A549 (cell line): ENCODE measurements at regions not wholly inside any gene's neighbourhood (a gene's known extent, or its start where the extent isn't known, plus 50 kb on each side); places are given as distances from the start of the nearest gene placed in this dataset.

Experiments
- ATAC-seq, 2 experiments: fragments of 200-7000 bp in 1 of 2; fragments of >200 bp in 1 of 2; cut with Nextera tagmentation in 1 of 2; cut with Tn5 transposase in 1 of 2; 3 replicates each; pipeline versions ENCODE4 v1.8.0 to v1.9.1; 2018 to 2020; ENCODE audit warnings: mild to moderate bottlenecking in 1 of 2, moderate library complexity in 1 of 2
- CTCF ChIA-PET: fragments of 300-600 bp; sonication (Branson Sonifier 250); formaldehyde crosslinking; extraction: SDS; loops from one replicate; lab custom pipeline; 2021; ENCODE audit warnings: antibody characterized with exemption, inconsistent platforms; lab: Yijun Ruan, JAX
- POLR2A ChIA-PET: fragments of 350-600 bp; formaldehyde crosslinking; extraction: SDS; loops from one replicate; lab custom pipeline; 2021; ENCODE audit warnings: antibody characterized with exemption, inconsistent platforms; lab: Yijun Ruan, JAX
- DNase-seq, 2 experiments: peaks; one replicate each; pipeline versions ENCODE4 v3.0.0 to v3.0.0-alpha.2; 2011 to 2016; ENCODE audit warnings: low read depth in 1 of 2, low spot score in 1 of 2
- FAIRE-seq: peaks from 2 replicates; lab custom pipeline; 2011; peaks lifted over from hg19 to GRCh38; lab: Jason Lieb, UNC
- H3K27ac ChIP-seq, 2 experiments: fragments of >200 bp; sonication (Bioruptor Twin); formaldehyde crosslinking; 3 replicates each; pipeline ENCODE4 v1.5.1; 2016 to 2017
- H3K4me1 ChIP-seq: fragments of >200 bp; sonication (Bioruptor Twin); formaldehyde crosslinking; 3 replicates; pipeline ENCODE4 v1.6.1; 2016
- H3K4me2 ChIP-seq: fragments of >200 bp; sonication (Bioruptor Twin); formaldehyde crosslinking; 3 replicates; pipeline ENCODE4 v1.6.1; 2016
- H3K4me3 ChIP-seq: fragments of >200 bp; sonication (Bioruptor Twin); formaldehyde crosslinking; 3 replicates; pipeline ENCODE4 v1.5.1; 2016
- H3K9me3 ChIP-seq: fragments of >200 bp; sonication (Bioruptor Twin); formaldehyde crosslinking; 3 replicates; pipeline ENCODE4 v1.6.1; 2016
- BHLHE40 ChIP-seq: IDR thresholded peaks from 2 replicates; pipeline ENCODE4 v1.6.1; 2012; ENCODE audit warnings: low read depth, low read length, inconsistent platforms
- CEBPB ChIP-seq, 2 experiments: fragments of >200 bp in 1 of 2; sonication (Bioruptor Twin) in 1 of 2; formaldehyde crosslinking in 1 of 2; IDR thresholded peaks; 2 replicates each; pipeline ENCODE4 v1.6.1; 2012 to 2016
- CHD4 ChIP-seq: fragments of 200-600 bp; sonication (generic); IDR thresholded peaks from 2 replicates; pipeline ENCODE4 v1.6.1; 2016; ENCODE audit warnings: antibody characterized with exemption, mild to moderate bottlenecking, borderline replicate concordance
- EP300 ChIP-seq, 2 experiments: fragments of >200 bp; sonication (Bioruptor Twin); formaldehyde crosslinking; IDR thresholded peaks; 2 replicates in 1 of 2; 3 replicates in 1 of 2; pipeline ENCODE4 v1.6.1; 2016 to 2017
- FOSB ChIP-seq: fragments of 250-450 bp; sonication (Bioruptor Pico); IDR thresholded peaks from 2 replicates; pipeline ENCODE4 v1.5.0; 2020; ENCODE audit warnings: mild to moderate bottlenecking, moderate library complexity
- FOSL2 ChIP-seq, 2 experiments: fragments of 450-650 bp in 1 of 2; fragments of >200 bp in 1 of 2; sonication (Bioruptor Twin) in 1 of 2; formaldehyde crosslinking; IDR thresholded peaks; 2 replicates each; pipeline versions ENCODE4 v1.5.0 to v1.6.1; 2016 to 2020; ENCODE audit warnings: mild to moderate bottlenecking in 1 of 2, moderate library complexity in 1 of 2
- HDAC2 ChIP-seq: fragments of 200-600 bp; sonication (generic); IDR thresholded peaks from 2 replicates; pipeline ENCODE4 v1.6.1; 2016
- KDM1A ChIP-seq: fragments of 200-600 bp; sonication (generic); IDR thresholded peaks from 2 replicates; pipeline ENCODE4 v1.6.1; 2016; ENCODE audit warnings: low read depth, mild to moderate bottlenecking
- MAZ ChIP-seq: fragments of 150-350 bp; IDR thresholded peaks from 2 replicates; pipeline ENCODE4 v1.6.1; 2014; ENCODE audit warnings: antibody characterized with exemption, low read depth, low read length, borderline replicate concordance
- NPAS2 ChIP-seq: fragments of 250-450 bp; sonication (Bioruptor Pico); IDR thresholded peaks from 2 replicates; pipeline ENCODE4 v1.8.0; 2022; ENCODE audit warnings: mild to moderate bottlenecking, moderate library complexity, borderline replicate concordance
- RFX5 ChIP-seq: fragments of 450-650 bp; IDR thresholded peaks from 2 replicates; pipeline ENCODE4 v1.7.1; 2014; ENCODE audit warnings: antibody characterized with exemption, mild to moderate bottlenecking, moderate library complexity
- SMC3 ChIP-seq: fragments of >200 bp; sonication (Bioruptor Twin); formaldehyde crosslinking; IDR thresholded peaks from 3 replicates; pipeline ENCODE4 v1.6.1; 2018; ENCODE audit warnings: inconsistent platforms
- WGBS: methylation state at CpG from one replicate; pipeline ENCODE4 v1.1.6; 2017; ENCODE audit errors: missing lambda C conversion rate; 5-methylcytosine and 5-hydroxymethylcytosine counted together
- TF ChIP-seq, protein P1 (sequence below): fragments of >200 bp; sonication (Bioruptor Twin); formaldehyde crosslinking; IDR thresholded peaks from 3 replicates; pipeline ENCODE4 v1.5.1; 2016
- TF ChIP-seq, protein P2 (sequence below): fragments of >200 bp; sonication (Bioruptor Twin); formaldehyde crosslinking; IDR thresholded peaks from 2 replicates; pipeline ENCODE4 v1.6.1; 2016
- TF ChIP-seq, protein P3 (sequence below): IDR thresholded peaks from 2 replicates; pipeline ENCODE4 v1.6.1; 2012
- TF ChIP-seq, protein P4 (sequence below): fragments of 250-450 bp; sonication (Bioruptor Pico); IDR thresholded peaks from 2 replicates; pipeline ENCODE4 v1.5.0; 2021; ENCODE audit warnings: mild to moderate bottlenecking, moderate library complexity, borderline replicate concordance
- TF ChIP-seq, protein P5 (sequence below): fragments of >200 bp; sonication (Bioruptor Twin); formaldehyde crosslinking; IDR thresholded peaks from 3 replicates; pipeline ENCODE4 v1.6.1; 2016
- TF ChIP-seq, protein P6 (sequence below): fragments of 450-650 bp; IDR thresholded peaks from 2 replicates; pipeline ENCODE4 v1.6.1; 2014; ENCODE audit warnings: antibody characterized with exemption

DNA sequence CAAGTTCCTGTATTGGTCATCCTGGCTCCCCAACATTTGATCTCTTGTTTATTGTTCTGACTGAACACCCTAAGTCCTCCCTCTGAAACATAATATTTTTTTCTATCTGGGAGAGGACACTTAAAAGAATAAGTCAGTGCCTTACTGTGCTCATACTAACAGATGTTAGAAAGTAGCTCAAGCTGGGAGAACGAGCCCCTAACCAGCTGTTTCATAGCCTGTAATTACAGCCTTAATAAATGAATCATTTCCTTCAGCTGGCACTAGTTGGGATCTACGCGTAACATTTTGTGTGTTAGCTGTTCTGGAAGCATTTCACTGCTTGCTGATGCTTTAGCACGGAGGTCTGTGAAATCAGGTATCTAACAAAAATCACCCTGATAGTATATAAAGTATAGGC, 345.9 kb upstream of the RIOK2 start:
- no peaks in the 10 kb centered on the region for H3K4me1 ChIP-seq
- ATAC-seq (no peak), FAIRE-seq (no peak), DNase-seq (no peak)
- CTCF ChIA-PET, result interaction anchor here (0.8 kb wide), 1 partner anchor 297 kb away, joined by 3 read pairs; no protein-coding TSS in a partner anchor
- H3K4me2 ChIP-seq, result no peak overlapping the region
- H3K4me3 ChIP-seq, result no peak overlapping the region
- 49% methylated on average over 4 of the region's 4 CpGs for WGBS
- H3K9me3 ChIP-seq, result no peaks in the 10 kb centered on the region
- POLR2A ChIA-PET, result no interaction called here
- no peak for TF ChIP-seq FOSB (CRISPR knock-in tag)
- no peak for TF ChIP-seq CEBPB (IDR thresholded peaks at IDR 0.05)
- TF ChIP-seq, protein P1, sequence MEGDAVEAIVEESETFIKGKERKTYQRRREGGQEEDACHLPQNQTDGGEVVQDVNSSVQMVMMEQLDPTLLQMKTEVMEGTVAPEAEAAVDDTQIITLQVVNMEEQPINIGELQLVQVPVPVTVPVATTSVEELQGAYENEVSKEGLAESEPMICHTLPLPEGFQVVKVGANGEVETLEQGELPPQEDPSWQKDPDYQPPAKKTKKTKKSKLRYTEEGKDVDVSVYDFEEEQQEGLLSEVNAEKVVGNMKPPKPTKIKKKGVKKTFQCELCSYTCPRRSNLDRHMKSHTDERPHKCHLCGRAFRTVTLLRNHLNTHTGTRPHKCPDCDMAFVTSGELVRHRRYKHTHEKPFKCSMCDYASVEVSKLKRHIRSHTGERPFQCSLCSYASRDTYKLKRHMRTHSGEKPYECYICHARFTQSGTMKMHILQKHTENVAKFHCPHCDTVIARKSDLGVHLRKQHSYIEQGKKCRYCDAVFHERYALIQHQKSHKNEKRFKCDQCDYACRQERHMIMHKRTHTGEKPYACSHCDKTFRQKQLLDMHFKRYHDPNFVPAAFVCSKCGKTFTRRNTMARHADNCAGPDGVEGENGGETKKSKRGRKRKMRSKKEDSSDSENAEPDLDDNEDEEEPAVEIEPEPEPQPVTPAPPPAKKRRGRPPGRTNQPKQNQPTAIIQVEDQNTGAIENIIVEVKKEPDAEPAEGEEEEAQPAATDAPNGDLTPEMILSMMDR, result no peak
- TF ChIP-seq KDM1A, result no peak
- TF ChIP-seq MAZ, result no peak
- no peak for TF ChIP-seq RFX5
- TF ChIP-seq, protein P2, sequence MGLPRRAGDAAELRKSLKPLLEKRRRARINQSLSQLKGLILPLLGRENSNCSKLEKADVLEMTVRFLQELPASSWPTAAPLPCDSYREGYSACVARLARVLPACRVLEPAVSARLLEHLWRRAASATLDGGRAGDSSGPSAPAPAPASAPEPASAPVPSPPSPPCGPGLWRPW, result no peak
- TF ChIP-seq NPAS2 (CRISPR knock-in tag), result no peak
- TF ChIP-seq BHLHE40, result no peak
- H3K27ac ChIP-seq, result no peak overlapping the region

DNA sequence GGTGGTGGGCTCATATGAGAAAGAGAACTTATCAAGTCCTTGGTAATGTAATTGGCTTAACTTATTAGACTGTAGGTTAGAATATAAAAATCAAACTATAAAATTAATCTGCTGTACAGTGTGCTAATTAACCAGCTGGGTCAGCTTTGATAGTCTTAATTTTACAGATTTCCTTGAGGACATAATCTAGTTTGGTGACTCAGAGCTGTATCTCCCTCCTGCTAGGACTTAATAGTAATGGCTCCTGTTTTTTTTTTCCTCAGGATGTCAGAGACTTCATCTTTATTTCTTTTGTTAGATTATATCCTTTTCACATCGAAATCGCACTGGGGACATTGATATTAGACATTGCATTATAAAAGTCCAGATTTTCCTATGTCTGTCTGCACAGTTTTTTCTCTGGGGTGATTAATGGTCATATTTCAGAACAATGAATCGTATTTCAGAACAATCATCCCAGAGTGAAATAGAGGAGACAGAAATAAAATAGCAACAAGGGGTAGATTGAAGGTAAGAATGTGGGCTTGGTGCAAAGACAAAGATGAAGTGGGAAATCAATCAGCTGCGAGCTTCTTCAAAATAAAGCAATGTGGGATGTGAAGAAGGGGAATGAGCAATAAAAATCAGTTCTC, 346.4 kb upstream of the RIOK2 start:
- no peak for DNase-seq

More for the DNA sequence above, 346.4 kb upstream of the RIOK2 start:
- no peaks in the 10 kb centered on the region for H3K4me1 ChIP-seq
- POLR2A ChIA-PET, result no interaction called here
- TF ChIP-seq HDAC2 (no peak), CHD4 (no peak), EP300 (IDR thresholded peaks at IDR 0.05) (no peak), SMC3 (no peak), FOSL2 (IDR thresholded peaks at IDR 0.05) (no peak), FOSL2 (CRISPR knock-in tag; IDR thresholded peaks at IDR 0.05) (no peak)
- TF ChIP-seq, protein P3, sequence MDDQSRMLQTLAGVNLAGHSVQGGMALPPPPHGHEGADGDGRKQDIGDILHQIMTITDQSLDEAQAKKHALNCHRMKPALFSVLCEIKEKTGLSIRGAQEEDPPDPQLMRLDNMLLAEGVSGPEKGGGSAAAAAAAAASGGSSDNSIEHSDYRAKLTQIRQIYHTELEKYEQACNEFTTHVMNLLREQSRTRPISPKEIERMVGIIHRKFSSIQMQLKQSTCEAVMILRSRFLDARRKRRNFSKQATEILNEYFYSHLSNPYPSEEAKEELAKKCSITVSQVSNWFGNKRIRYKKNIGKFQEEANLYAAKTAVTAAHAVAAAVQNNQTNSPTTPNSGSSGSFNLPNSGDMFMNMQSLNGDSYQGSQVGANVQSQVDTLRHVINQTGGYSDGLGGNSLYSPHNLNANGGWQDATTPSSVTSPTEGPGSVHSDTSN, result no peak
- TF ChIP-seq, protein P4, sequence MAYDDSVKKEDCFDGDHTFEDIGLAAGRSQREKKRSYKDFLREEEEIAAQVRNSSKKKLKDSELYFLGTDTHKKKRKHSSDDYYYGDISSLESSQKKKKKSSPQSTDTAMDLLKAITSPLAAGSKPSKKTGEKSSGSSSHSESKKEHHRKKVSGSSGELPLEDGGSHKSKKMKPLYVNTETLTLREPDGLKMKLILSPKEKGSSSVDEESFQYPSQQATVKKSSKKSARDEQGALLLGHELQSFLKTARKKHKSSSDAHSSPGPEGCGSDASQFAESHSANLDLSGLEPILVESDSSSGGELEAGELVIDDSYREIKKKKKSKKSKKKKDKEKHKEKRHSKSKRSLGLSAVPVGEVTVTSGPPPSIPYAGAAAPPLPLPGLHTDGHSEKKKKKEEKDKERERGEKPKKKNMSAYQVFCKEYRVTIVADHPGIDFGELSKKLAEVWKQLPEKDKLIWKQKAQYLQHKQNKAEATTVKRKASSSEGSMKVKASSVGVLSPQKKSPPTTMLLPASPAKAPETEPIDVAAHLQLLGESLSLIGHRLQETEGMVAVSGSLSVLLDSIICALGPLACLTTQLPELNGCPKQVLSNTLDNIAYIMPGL (CRISPR knock-in tag), result no peak
- TF ChIP-seq, protein P5, sequence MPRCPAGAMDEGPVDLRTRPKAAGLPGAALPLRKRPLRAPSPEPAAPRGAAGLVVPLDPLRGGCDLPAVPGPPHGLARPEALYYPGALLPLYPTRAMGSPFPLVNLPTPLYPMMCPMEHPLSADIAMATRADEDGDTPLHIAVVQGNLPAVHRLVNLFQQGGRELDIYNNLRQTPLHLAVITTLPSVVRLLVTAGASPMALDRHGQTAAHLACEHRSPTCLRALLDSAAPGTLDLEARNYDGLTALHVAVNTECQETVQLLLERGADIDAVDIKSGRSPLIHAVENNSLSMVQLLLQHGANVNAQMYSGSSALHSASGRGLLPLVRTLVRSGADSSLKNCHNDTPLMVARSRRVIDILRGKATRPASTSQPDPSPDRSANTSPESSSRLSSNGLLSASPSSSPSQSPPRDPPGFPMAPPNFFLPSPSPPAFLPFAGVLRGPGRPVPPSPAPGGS, result no peak
- TF ChIP-seq, protein P6, sequence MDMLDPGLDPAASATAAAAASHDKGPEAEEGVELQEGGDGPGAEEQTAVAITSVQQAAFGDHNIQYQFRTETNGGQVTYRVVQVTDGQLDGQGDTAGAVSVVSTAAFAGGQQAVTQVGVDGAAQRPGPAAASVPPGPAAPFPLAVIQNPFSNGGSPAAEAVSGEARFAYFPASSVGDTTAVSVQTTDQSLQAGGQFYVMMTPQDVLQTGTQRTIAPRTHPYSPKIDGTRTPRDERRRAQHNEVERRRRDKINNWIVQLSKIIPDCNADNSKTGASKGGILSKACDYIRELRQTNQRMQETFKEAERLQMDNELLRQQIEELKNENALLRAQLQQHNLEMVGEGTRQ, result no peak
- H3K4me3 ChIP-seq, result no peak overlapping the region
- CTCF ChIA-PET, result no interaction called here
- no peaks in the 10 kb centered on the region for H3K9me3 ChIP-seq
- H3K4me2 ChIP-seq, result no peak overlapping the region
- FAIRE-seq, result no peak
- WGBS, result 4% methylated on average over 4 of the region's 4 CpGs
- no peak for ATAC-seq
- H3K27ac ChIP-seq, result no peak overlapping the region
